HL-60 (cell line): ENCODE measurements at regions not wholly inside any gene's neighbourhood (a gene's known extent, or its start where the extent isn't known, plus 50 kb on each side); places are given as distances from the start of the nearest gene placed in this dataset.

Source experiments
- CTCF ChIP-seq: IDR thresholded peaks from one replicate; pipeline ENCODE4 v1.5.1; 2011; ENCODE audit warnings: low read length, control low read depth, inconsistent platforms; ENCODE audit not compliant: insufficient read depth
- GABPA ChIP-seq: IDR thresholded peaks from 2 replicates; pipeline ENCODE4 v1.6.1; 2012; ENCODE audit warnings: low read depth
- POLR2AphosphoS5 ChIP-seq: IDR thresholded peaks from 2 replicates; pipeline ENCODE4 v1.6.1; 2012; ENCODE audit warnings: low read depth
- REST ChIP-seq: IDR thresholded peaks from 2 replicates; pipeline ENCODE4 v1.6.1; 2012; ENCODE audit warnings: low read depth; ENCODE audit not compliant: insufficient replicate concordance

- no peak for TF ChIP-seq CTCF
- no peak for TF ChIP-seq POLR2AphosphoS5
- TF ChIP-seq REST, result no peak
- TF ChIP-seq GABPA, result no peak
Measured at GRCh38 chr16:51056331-51056730, 94.7 kb downstream of the SALL1 start.
